ENCODE measurements at regions not wholly inside any gene's neighbourhood (a gene's known extent, or its start where the extent isn't known, plus 50 kb on each side); places are given as distances from the start of the nearest gene placed in this dataset.
"Not testable (repeated sequence)": the region's sequence is repeated elsewhere in the genome, so short reads cannot be mapped to it uniquely, and the experiment has no call there.

DNA sequence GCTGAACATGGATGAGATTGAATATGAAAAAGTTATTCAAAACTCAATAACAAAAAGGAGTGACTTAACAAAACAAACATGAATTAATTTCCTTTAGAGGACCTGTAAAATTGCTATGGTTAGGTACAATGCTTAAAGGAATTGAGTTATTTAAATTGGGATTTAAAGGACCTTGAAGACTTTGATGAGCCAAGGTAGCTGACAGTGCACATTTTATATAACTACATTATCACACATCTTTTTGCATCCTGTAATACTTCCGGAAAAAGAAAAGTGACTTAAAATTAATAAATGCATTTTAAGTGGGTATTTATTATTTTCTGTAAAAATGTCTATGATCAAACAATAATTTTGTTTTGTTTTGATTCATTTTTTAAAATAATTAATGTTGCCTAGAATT, 964.8 kb upstream of the SLIT2 start:
- no peak for DNase-seq

DNA sequence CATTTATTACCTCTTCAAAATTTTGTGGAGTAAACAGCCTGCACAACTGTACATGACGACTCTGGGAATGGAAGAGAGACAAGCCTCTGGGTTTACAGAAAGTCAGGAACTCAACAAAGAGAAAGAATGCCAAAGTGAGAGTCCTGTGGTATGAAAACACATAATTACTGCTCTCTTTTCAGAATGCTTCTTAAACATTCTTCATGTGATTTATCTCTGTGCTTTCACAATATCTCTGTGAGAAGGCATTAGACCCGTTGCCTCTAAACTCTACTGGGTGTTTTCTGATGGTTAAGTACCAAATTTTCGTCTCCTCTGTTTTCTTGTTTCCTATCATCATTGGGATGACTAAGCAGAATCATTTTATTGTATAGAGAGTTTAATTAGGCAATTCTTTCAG, 966.6 kb upstream of the SLIT2 start:
- DNase-seq = no peak

DNA sequence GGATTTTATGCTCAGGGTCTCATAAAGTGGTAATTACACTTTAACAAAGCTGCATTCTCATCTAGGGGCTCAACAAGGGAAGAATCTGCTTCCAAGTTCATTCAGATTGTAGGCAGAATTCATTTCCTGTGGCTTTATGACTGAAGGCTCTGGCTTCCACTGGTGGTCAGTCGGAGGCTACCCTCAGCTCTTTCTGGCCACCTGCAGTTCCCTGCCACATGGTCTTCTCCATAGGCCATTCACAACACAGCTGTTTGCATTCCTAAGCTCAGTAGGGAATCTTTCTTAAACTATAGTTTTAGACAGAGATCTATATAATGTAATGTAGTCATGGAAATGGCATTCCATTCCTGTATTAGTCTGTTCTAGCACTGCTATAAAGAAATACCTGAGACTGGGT, 973.0 kb upstream of the SLIT2 start:
- DNase-seq = no peak

DNA sequence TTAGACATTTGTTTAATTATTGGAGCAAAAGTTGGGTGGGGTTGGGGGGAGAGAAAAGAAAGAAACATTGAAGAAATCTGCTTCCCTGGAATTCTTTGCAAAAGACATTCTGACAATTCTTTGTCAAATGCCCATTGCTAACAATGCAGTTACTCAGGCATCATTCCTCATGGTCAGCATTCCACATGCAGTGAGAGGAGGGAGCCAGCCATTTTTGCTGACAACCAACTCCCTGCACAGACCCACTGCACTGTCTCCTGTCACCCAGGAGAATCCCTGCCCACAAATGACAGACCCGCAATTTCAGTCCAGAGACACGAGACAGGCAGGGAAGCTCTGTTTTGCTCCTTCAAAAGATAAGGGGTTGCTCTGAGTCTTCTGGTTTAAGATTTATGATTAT, 985.1 kb upstream of the SLIT2 start:
- DNase-seq = no peak

DNA sequence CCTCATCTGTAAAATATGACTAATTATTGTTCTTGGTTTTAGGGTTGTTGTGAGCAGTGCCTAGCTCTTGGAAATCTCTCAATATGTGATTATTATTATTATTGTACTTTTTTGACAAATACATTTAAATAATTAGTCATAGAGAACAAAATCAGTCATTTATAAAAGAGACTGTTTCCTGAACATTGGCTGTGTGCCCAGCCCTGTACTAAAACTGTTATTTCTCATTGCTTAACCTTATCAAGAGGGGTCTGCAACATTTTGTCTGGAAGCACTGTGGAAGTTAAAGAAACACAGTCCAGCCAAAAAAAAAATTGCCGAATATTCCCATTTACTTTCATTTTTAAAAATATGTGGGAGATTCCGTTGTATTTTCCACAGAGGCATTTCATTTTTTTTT, 989.2 kb upstream of the SLIT2 start:
- DNase-seq = no peak

DNA sequence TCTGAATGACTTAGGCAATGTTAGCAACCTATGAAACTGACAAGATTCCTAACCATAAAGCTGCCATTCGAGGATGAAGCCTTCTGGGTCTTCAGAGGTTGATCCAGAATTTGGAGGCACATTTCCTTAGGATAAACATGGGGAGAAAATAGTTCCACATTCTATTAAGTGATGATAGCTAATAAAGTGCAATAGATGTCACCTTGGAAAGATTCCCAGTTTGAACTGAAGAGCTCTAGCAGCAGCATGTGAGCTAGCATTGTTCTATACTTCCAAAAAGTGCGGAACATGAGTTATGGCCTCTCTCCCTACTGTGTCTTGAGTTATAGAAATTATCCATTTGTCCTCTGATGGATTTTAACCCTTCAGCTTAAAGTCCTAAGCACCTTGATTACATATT, 991.4 kb upstream of the SLIT2 start:
- DNase-seq = no peak

DNA sequence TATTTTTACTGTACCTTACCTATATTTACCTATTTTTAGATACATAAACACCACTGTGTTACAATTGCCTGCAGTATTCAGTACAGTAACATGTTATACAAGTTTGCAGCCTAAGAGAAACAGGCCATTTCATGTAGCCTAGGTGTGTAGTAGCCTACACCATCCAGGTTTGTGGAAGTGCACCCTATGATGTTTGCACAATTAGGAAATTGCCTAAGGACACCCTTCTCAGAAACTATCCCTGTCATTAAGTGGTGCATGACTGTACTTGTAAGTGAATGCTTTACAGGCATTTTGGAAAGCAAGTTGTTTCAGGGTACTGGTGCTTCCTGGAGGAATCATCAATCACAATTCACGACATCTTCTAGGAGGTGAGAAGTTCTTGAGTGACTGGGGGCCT, 991.8 kb upstream of the SLIT2 start:
- no peak for DNase-seq

DNA sequence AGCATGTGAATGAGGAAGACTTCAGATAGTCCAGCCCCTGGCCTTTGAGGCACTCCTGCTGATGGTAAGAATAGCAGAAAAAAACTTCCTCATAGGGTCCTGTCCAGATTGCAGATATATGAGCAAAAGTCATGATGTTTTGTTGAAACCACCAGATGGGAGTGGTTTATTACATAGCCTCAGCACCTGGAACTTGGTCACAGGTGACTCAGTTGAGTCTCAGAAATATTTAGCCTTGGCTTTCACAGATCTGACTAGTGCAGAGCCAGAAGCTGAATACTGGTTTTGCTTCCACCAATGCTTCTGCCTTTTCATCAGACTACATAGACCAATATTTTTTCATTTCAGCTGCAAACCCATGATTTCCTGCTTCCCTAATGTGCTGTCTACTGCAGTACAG, 994.9 kb upstream of the SLIT2 start:
- DNase-seq = no peak

DNA sequence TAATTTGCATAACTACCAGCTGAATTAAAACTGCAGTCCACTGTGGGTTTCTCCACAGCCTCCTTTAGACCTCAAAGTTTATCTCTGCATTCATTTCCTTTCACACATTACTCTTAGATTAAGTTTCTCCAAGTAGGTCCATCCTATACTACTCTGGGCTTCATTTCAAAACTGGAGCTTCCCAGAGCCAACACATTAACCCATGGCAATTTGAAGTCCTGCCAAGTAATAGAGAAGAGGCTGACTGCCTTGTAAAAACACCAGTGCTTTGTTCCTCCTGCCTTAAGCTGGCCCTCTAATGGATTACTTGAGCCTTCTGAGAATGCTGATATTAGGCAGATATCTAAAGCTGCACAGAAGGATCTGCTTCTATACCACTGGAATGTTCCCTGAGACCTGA, 997.2 kb upstream of the SLIT2 start:
- DNase-seq = no peak

DNA sequence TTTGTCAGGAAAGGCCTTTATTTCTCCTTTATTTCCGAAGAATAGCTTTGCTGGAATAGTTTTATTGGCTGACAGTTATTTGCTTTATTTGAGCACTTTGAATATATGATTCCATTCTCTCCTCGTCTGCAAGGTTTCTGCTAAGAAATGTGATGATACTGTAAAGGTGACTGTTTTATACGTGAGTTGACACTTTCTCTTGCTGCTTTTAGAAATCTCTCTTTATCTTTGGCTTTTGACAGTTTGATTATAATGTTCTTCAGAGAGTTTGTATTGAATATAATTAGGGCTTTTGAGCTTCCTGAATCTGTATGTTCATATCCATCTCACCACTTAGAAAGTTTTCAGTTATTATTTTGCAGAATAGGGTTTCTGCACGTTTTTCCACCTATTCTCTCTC, 1003.7 kb upstream of the SLIT2 start:
- no peak for DNase-seq

DNA sequence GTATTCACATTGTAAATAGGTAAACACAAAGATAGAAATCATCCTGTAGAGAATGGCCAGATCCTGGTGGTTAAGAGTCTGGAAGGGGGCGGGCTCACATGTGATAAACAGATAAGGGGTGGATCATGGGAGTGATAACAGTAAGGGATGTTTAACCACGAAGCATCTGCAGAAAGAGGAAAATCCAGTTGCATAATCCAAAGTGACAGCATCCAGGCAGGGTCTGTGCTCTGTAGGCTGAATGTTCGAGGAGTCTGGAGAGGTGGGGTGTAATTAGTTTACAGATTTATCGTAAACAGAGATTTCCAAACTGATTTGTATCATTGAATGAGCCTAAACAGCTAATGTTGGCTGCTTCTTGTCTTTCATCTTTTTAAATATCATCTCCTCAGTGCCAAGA, 1009.8 kb upstream of the SLIT2 start:
- DNase-seq = no peak

DNA sequence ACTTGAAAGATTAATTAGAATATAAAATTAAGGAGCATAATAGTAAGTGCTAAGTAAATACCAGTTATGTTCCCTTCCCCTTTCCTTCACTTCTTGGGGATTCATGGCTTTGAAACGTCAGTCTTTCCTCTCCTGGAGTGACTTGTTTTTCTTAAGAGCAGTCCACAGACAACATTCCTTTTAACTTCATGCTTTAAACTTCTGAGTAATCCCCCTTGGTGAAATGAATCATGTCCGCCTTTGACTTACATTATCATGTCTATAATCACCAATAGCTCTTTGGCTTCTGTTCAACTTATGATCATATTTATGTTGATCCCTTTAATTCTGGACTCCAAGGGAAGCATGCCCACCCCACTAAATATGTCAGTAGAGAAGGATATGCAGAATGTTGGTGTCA, 1012.1 kb upstream of the SLIT2 start:
- DNase-seq = no peak

DNA sequence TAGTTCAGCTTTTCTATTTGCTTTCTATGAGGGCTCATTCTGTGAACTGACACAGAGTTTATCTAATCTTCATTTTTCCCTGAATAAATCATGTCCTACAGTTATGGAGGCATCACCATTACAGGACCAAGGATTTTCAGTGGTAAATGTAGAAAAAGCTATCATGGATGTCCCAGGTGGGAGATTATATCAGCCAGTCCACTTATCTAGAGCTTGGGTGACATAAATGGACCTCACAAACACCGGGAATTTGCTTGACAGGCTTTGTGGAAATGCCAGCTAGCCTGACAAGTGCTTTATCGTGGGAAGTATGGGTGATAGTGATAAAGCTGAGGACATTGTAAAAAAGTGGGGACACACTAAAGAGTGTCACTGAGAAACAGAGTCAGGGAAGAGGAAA, 1015.2 kb upstream of the SLIT2 start:
- DNase-seq = no peak

DNA sequence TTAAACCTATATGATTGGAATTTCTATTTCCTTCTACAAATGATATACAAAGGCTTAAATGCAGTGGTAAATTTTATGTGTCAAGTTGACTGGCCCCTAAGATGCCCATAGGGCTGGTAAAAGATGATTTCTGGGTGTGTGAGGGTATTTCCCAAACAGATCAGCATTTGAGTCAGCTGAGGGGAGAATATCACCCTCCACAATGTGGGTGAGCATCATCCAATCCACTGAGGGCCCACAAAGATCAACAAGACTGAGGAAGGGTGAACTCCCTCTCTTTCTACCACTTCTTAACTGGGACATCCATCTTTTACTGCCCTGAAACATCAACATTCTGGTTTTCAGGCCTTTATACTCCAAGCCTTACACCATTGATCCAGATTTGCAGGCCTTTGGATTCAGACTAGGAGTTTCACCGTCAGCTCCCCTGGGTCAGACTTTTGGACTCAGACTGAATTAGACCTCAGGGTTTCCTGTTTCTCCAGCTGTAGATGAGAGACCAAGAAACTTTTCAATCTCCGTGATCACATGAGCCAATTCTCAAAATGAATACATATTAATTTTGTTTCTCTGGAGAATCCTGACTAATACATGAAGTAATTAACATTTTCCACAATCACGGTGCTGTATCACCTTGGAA, 1020.7 kb upstream of the SLIT2 start:
- no peak for DNase-seq

DNA sequence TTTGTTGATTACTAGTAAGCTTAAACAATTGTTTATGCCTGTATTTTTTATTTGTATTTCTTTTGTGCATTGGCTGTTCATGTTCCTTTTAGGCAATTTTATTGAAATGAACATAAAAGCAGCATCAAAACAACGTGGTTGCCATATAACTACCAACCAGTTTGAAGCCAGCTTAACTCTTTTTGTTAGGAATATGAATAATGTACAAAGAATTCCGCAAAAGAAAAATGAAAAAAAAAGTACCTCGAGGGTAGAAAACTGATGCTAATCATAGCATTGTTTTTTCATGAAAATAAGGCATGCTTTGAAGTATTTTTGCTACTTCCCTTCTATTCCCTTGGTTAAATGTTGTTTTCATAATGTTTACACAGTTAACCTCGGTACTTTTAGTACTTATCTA, 1024.0 kb upstream of the SLIT2 start:
- DNase-seq = no peak

DNA sequence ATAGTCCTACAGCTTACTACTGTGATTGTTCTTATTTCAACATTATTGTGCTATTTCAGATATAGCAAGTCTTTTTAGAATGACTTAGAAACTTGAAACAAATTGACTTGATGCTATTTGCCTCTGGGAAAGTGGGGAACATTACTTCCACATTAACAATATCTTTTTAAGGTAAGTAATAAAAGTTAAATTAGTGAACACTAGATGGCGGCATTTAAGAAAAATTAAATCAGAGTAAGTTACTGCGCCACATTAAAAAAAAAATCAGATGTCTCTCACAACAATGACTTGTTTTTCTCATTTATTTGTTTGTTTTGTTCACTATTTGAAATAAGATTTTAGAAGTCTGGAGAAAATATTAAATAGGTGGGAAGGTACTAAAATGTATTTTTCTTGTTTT, 1026.9 kb upstream of the SLIT2 start:
- DNase-seq = no peak

DNA sequence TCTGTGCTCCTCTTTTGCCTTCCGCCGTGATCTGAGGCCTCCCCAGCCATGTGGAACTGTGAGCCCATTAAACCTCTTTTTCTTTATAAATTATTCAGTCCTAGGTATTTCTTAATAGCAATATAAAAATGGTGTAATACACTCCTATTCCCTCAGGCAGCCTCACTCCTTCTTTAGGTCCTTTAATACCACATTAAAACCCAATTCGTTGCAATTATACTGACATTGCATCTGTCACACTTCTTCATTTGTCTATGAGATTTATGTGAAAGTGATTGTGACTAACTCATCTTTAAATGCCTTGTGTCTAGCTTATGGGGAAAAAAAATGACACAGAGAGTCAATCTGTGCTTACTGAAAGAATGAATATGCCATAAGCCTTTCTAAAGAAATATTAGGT, 1035.2 kb upstream of the SLIT2 start:
- no peak for DNase-seq

DNA sequence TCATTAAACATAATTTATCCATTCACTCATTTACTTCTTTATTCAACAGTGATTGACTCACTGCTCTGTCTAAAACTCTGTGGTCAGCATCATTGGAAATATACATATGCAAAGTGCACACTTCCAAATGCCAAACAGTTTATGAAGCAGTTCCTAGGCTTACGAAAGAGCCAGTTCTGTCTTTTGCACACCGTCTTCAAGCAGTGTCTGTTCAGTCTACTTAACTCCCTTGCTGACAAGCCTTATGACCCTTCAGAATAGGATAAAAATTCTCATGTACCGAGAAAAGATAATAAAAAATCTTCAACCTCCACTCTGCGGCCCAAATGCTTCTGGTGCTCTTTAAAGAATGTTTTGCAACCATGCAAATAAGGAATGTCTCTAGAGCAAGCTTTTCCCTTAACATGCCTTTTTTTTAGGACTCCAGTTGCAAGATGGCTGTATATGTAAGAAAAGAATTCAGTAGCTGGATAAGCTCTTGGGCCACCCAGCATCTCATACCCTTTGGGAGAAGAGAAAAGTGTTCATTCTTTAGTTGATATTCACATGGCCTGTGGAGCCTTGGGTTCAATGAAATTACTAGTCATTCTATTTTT, 1037.0 kb upstream of the SLIT2 start:
- DNase-seq = no peak

DNA sequence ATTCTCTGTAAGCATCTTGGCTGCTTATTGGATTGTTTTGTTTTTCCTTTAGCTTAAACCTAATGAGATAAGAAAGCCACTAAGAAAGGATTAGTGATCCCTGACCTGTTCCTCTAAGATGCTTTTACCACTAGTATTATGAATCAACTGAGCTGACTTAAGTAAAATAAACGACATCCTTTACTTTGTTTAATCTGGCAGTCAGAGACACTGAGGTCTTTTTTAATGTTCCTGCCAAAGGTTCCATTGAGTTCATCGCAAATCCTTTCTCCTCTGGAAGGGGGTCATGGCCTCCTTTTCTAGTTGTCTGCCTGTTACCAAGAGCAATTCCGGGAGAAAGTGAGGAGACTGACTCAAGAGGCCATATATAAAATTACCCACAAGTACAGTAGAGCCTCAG, 1038.3 kb upstream of the SLIT2 start:
- no peak for DNase-seq

DNA sequence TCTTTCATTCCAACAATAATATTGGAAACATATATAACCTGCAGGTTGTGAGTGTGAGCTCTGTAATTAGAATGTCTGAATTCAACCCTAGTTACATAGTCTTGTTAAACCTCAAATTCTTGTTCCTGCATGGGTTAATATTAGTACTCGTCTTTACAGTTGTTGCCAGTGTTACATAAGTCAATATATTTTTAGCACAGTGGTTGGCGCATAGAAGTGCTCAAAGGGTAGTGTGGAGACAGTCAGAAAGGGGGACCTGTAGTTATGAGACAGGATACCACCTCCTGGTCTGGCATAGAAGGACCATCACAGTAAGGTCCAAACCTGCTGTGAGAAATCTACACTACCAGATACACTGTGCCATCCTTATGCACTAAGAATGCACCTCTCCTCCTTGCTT, 1045.9 kb upstream of the SLIT2 start:
- DNase-seq = no peak

DNA sequence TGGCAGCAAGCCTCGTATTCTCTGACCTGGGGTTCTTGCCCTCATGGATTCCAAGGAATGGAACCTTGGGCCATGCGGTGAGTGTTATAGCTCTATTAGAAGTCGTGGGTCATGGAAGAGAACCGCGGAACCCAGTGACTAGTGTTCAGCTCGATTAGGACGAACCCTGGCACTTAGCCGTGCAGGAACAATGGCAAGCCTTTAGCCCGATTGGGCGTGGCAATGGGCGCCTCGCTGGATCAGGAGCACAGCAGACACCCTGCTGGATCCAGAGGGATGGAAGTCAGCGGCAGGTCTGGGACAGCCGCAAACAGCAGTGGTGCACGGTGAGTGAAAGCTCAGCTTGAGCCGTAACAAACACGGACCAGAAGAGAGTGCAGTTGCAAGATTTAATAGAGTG, 1053.9 kb upstream of the SLIT2 start:
- DNase-seq = not testable (repeated sequence)

DNA sequence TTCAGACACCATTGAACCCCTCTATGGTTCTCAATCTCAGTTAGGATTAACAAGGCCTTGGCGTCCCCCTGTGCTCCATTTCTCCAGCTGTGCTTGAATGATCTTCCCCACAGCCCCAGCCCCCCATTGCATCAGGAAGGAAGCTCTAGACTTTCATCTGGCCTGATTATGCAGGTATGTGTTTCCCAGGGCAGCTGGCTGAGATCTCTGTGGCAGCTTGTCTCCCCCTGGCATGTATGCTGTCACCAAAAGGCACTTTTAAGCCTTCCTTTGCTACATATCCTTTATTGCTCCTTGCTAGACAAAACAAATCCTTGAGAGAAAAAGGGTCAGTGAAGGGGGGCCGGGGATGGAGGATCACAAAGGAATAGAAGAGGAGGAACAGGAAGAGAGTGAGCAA, 1056.0 kb upstream of the SLIT2 start:
- no peak for DNase-seq

DNA sequence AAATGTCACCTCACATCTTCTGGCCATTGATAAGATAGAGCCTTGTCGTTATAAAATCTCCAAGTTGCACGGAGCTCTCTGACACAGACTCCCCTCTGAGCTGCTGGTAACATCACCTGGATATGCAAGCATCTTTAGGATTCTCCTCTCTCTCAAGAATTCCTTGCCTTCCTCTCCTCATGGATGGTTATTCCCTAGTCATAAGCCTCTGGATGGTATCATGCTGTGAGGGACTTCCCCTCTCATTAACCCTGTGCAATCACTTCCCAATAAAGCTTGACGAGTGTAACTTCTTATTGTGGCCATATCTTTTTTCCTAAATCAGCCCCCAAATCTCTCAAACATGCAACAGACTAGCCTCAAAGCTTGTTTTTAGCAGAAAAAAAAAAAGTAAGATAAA, 1057.0 kb upstream of the SLIT2 start:
- no peak for DNase-seq

DNA sequence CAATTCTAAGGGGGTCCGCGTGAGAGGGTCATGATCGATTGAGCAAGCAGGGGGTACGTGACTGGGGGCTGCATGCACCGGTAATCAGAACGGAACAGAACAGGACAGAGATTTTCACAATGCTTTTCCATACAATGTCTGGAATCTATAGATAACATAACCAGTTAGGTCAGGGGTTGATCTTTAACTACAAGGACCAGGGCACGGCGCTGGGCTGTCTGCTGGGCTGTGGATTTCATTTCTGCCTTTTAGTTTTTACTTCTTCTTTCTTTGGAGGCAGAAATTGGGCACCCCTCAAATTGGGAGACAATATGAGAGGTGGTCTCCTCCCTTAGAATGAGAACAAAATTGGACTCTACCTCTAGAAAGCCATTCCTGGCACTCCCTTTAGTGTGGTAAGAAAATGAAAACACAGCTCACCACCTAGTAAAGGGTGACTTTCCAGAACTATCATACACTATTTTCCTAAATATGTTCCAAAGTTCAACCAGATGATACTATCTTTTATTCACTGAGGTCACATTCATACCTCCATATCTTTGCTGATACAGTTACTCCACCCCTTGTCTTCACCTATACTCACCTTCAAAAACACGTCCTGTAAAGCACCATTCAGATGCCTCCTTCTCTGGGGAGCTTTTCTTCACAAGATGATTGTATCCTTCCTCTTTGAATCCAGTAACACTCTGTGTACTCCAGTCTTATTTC, 1058.3 kb upstream of the SLIT2 start:
- no peak for DNase-seq

Measured in right forelimb (tissue), 1 donor.